Heart left ventricle (tissue), 13 donors: ENCODE measurements at regions not wholly inside any gene's neighbourhood (a gene's known extent, or its start where the extent isn't known, plus 50 kb on each side); places are given as distances from the start of the nearest gene placed in this dataset.

Source experiments
- CTCF ChIP-seq, 12 donors: fragments of 200-600 bp; sonication (generic) in 4 of 12; IDR thresholded peaks; one replicate each; pipeline versions ENCODE4 v1.5.0 to v1.8.0; 2018 to 2022; ENCODE audit warnings: antibody characterized with exemption in 12 of 12, mild to moderate bottlenecking in 5 of 12
- POLR2A ChIP-seq, 2 donors: fragments of 450-650 bp; IDR thresholded peaks; one replicate each; pipeline ENCODE4 v1.6.1; 2017; ENCODE audit warnings: antibody characterized with exemption in 2 of 2, mild to moderate bottlenecking in 2 of 2, moderate library complexity in 2 of 2
- donor health status: ischemic (EF 13 %, LVEDD 7.1; RV severe dilation, severe dysfunction).
- donor health status: DM: no; HTN: yes; CAD: no.
- donor health status: DM: no; HTN: no; CAD: no.
- donor health status: ischemic (EF 25% LVEDD 6.9; RV normal size, moderate dysfunction).
- donor health status: ischemic (EF 25% LVEDD 5.7; RV mildly dilated, moderate dysfunction).
- donor health status: ischemic (EF 35%, LVEDD 5.7; RV mildly dilated, moderate dysfunction).
- donor health status: nonischemic (EF 11% LVEDD 7.7; RV severe dilation, severe dysfunction).
- donor health status: DM: yes; HTN: yes; CAD: no.
- donor health status: PGD.
- donor health status: ischemic (EF 29% LVEDD 5.4; RV normal size, mild dysfunction).
- donor health status: nonischemic (EF 23%, LVEDD 6.1; RV moderate dilation, normal function).

- TF ChIP-seq CTCF (IDR thresholded peaks at IDR 0.05) = no peak
- no peak for TF ChIP-seq POLR2A (IDR thresholded peaks at IDR 0.05)
Observed at GRCh38 chr2:64403426-64403825, 50.5 kb upstream of the LGALSL start.
